ENCODE measurements at regions not wholly inside any gene's neighbourhood (a gene's known extent, or its start where the extent isn't known, plus 50 kb on each side); places are given as distances from the start of the nearest gene placed in this dataset.

DNA sequence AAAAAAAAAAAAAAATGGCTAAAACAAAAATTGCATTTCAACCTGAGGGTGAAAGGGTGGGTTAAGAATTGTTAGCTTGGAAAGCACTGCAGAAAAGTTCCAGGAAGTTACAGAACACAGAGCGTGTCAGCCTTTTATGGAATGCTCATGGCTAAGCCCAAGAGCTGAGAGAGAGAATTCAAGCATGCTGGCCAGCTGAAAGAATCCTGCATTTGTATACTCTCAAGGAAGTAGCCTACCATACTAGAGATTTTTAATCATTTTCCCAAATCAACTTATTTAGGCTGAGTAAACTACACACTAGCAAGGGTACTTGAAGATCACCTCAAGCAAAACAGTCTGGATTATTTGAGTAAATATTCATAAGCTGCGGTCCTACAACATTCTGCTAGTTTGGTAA, 153.9 kb downstream of the KCNJ2 start:
- no peak for TF ChIP-seq CTCF (conservative IDR thresholded peaks at IDR 0.05; ENCODE audit: low read depth, low read length)
- no peak for TF ChIP-seq EZH2 (IDR thresholded peaks at IDR 0.05; ENCODE audit: borderline replicate concordance, low read depth, low read length, poor library complexity, severe bottlenecking)
